HCT116 (cell line): ENCODE measurements at regions not wholly inside any gene's neighbourhood (a gene's known extent, or its start where the extent isn't known, plus 50 kb on each side); places are given as distances from the start of the nearest gene placed in this dataset.

ENCODE experiments used
- ATAC-seq: fragments of 200-7000 bp; cut with Tn5 transposase; 2 replicates; pipeline ENCODE4 v1.9.1; 2020; ENCODE audit warnings: mild to moderate bottlenecking, moderate library complexity
- BruUV-seq: library from RNA; stranded (reverse); fragments of 400-500 nt; replicated peaks from 2 replicates; lab custom pipeline; 2021; lab: Mats Ljungman, UMichigan
- CTCF ChIA-PET: fragments of 300-600 bp; sonication (Branson Sonifier 250); formaldehyde crosslinking; loops from one replicate; lab custom pipeline; 2021; ENCODE audit warnings: antibody characterized with exemption; lab: Charles Lee
- POLR2A ChIA-PET: fragments of 300-600, 350-600 bp; sonication (Branson Sonifier 250); formaldehyde crosslinking; loops from one replicate; lab custom pipeline; 2021; ENCODE audit warnings: antibody characterized with exemption; lab: Charles Lee
- RAD21 ChIA-PET, 2 experiments: fragments of 300-600 bp; sonication (Branson Sonifier 250); formaldehyde crosslinking; loops; one replicate each; lab custom pipeline; 2023; ENCODE audit warnings: low total read pairs in 2 of 2; ENCODE audit not compliant: uncharacterized antibody in 2 of 2, unreplicated experiment in 2 of 2, low non-redundant PET in 1 of 2; lab: Charles Lee
- DNase-seq: peaks from one replicate; pipeline ENCODE4 v3.0.0-alpha.2; 2010; ENCODE audit warnings: low read depth, low spot score
- H2AFZ ChIP-seq: fragments of 200-600 bp; shearing (Covaris generic), sonication (generic); 2 replicates; pipeline ENCODE4 v1.6.1; 2017; ENCODE audit warnings: low read depth, mixed run types, mixed read lengths, antibody characterized with exemption, low read length; ENCODE audit not compliant: poor library complexity, severe bottlenecking
- H3K27ac ChIP-seq: 2 replicates; pipeline ENCODE4 v1.5.1; 2012; ENCODE audit warnings: low read depth, low read length
- H3K27me3 ChIP-seq: fragments of 200-600 bp; sonication (generic); 2 replicates; pipeline ENCODE4 v1.6.1; 2016; ENCODE audit warnings: mixed run types, low read length, mixed read lengths; ENCODE audit not compliant: insufficient read depth
- H3K36me3 ChIP-seq, 2 experiments: fragments of 200-500 bp in 1 of 2; fragments of 200-600 bp in 1 of 2; sonication (Bioruptor generic) in 1 of 2; sonication (generic) in 1 of 2; 2 replicates each; pipeline versions ENCODE4 v1.5.1 to v1.6.1; 2014 to 2016; ENCODE audit warnings: low read length in 2 of 2, inconsistent platforms in 1 of 2, mixed read lengths in 1 of 2, mixed run types in 1 of 2; ENCODE audit not compliant: insufficient read depth in 2 of 2, control insufficient read depth in 1 of 2
- H3K4me1 ChIP-seq, 2 experiments: fragments of 200-600 bp in 1 of 2; sonication (generic) in 1 of 2; 2 replicates each; pipeline versions ENCODE4 v1.5.1 to v1.6.1; 2012 to 2017; ENCODE audit warnings: low read length in 2 of 2, inconsistent platforms in 1 of 2, mild to moderate bottlenecking in 1 of 2, mixed read lengths in 1 of 2, mixed run types in 1 of 2, moderate library complexity in 1 of 2; ENCODE audit not compliant: insufficient read depth in 2 of 2, control insufficient read depth in 1 of 2
- H3K4me2 ChIP-seq: fragments of 200-600 bp; sonication (generic); 2 replicates; pipeline ENCODE4 v1.6.1; 2017; ENCODE audit warnings: mixed run types, low read length, mixed read lengths
- H3K4me3 ChIP-seq, 2 experiments: fragments of 200-600 bp in 1 of 2; sonication (generic) in 1 of 2; replicated peaks in 1 of 2; 2 replicates each; pipeline ENCODE4 v1.5.1; 2011 to 2016; ENCODE audit warnings: low read length in 2 of 2, control low read depth in 1 of 2, low read depth in 1 of 2, mild to moderate bottlenecking in 1 of 2, mixed read lengths in 1 of 2, mixed run types in 1 of 2
- H3K79me2 ChIP-seq: fragments of 200-600 bp; sonication (generic); 2 replicates; pipeline ENCODE4 v1.6.1; 2017; ENCODE audit warnings: mild to moderate bottlenecking, mixed run types, low read length, moderate library complexity, mixed read lengths; ENCODE audit not compliant: insufficient read depth
- H3K9ac ChIP-seq: fragments of 200-600 bp; sonication (generic); 2 replicates; pipeline ENCODE4 v1.6.1; 2016; ENCODE audit warnings: low read length, mixed read lengths
- H3K9me2 ChIP-seq: fragments of 200-600 bp; sonication (generic), shearing (Covaris generic); 2 replicates; pipeline ENCODE4 v1.6.1; 2017; ENCODE audit warnings: mixed run types, mild to moderate bottlenecking, moderate library complexity; ENCODE audit not compliant: insufficient read depth
- H3K9me3 ChIP-seq, 2 experiments: fragments of 200-500 bp in 1 of 2; fragments of 200-600 bp in 1 of 2; sonication (Bioruptor generic) in 1 of 2; sonication (generic) in 1 of 2; 2 replicates each; pipeline ENCODE4 v1.6.1; 2014 to 2017; ENCODE audit warnings: low read length in 2 of 2, mixed read lengths in 2 of 2, inconsistent platforms in 1 of 2, low read depth in 1 of 2, mild to moderate bottlenecking in 1 of 2, mixed run types in 1 of 2, moderate library complexity in 1 of 2; ENCODE audit not compliant: control insufficient read depth in 1 of 2, insufficient read depth in 1 of 2
- H4K20me1 ChIP-seq: fragments of 200-600 bp; sonication (generic), shearing (Covaris generic); 2 replicates; pipeline ENCODE4 v1.6.1; 2017; ENCODE audit warnings: mixed run types, mild to moderate bottlenecking, moderate library complexity; ENCODE audit not compliant: insufficient read depth
- CTCF ChIP-seq, 3 experiments: fragments of 200-600 bp in 1 of 3; sonication (generic) in 1 of 3; IDR thresholded peaks in 2 of 3; conservative IDR thresholded peaks in 1 of 3; 2 replicates each; pipeline ENCODE4 v1.5.1; 2012 to 2017; ENCODE audit warnings: low read depth in 2 of 3, low read length in 2 of 3, antibody characterized with exemption in 1 of 3, borderline replicate concordance in 1 of 3, control low read depth in 1 of 3, mild to moderate bottlenecking in 1 of 3, mixed read lengths in 1 of 3, mixed run types in 1 of 3, moderate library complexity in 1 of 3; ENCODE audit not compliant: insufficient read depth in 1 of 3
- ELF1 ChIP-seq: IDR thresholded peaks from 2 replicates; pipeline ENCODE4 v1.6.1; 2012; ENCODE audit warnings: low read depth, borderline replicate concordance
- EZH2 ChIP-seq: fragments of 200-600 bp; sonication (generic); IDR thresholded peaks from 2 replicates; pipeline ENCODE4 v1.6.1; 2017; ENCODE audit warnings: antibody characterized with exemption, mixed run types
- FOSL1 ChIP-seq: IDR thresholded peaks from 2 replicates; pipeline ENCODE4 v1.6.1; 2012; ENCODE audit warnings: low read depth
- JUND ChIP-seq: IDR thresholded peaks from 2 replicates; pipeline ENCODE4 v1.6.1; 2012
- RAD21 ChIP-seq: IDR thresholded peaks from 2 replicates; pipeline ENCODE4 v1.6.1; 2012; ENCODE audit warnings: low read depth, mild to moderate bottlenecking
- SRF ChIP-seq: IDR thresholded peaks from 2 replicates; pipeline ENCODE4 v1.6.1; 2012; ENCODE audit warnings: low read depth
- ZBTB33 ChIP-seq: IDR thresholded peaks from 2 replicates; pipeline ENCODE4 v1.6.1; 2011; ENCODE audit warnings: mild to moderate bottlenecking, low read length, moderate library complexity; ENCODE audit not compliant: insufficient replicate concordance; ENCODE audit errors: extremely low read depth
- ZFX ChIP-seq: fragments of 450-650 bp; IDR thresholded peaks from 2 replicates; pipeline ENCODE4 v1.6.1; 2017
- ZNF274 ChIP-seq: fragments of 200-500 bp; sonication (Bioruptor generic); IDR thresholded peaks from 2 replicates; pipeline ENCODE4 v1.6.1; 2014; ENCODE audit warnings: mild to moderate bottlenecking, low read depth, low read length, inconsistent platforms
- intact Hi-C: fragments of 100-400 bp; cut with micrococcal nuclease; formaldehyde crosslinking; loops from 2 replicates; pipeline ENCODE4 v1.10.0; 2022

- intact Hi-C loops = no loop called here
- H3K27me3 ChIP-seq = no peaks in the 10 kb centered on the region
- DNase-seq (no peak), ATAC-seq (no peak)
- no peak overlapping the region for H3K9ac ChIP-seq
- no peaks in the 10 kb centered on the region; a peak in 1 of 4 replicates for H3K9me3 ChIP-seq
- H3K4me3 ChIP-seq = no peak overlapping the region
- H2AFZ ChIP-seq = no peak overlapping the region
- H3K4me1 ChIP-seq = no peaks in the 10 kb centered on the region
- CTCF ChIA-PET = no interaction called here
- no TSS peak for BruUV-seq
- RAD21 ChIA-PET = no interaction called here
- H4K20me1 ChIP-seq = no peaks in the 10 kb centered on the region
- no peak overlapping the region for H3K27ac ChIP-seq
- POLR2A ChIA-PET = no interaction called here
- no peaks in the 10 kb centered on the region for H3K36me3 ChIP-seq
- H3K79me2 ChIP-seq = no peaks in the 10 kb centered on the region
- no peak overlapping the region for H3K4me2 ChIP-seq
- TF ChIP-seq ELF1 (no peak), JUND (no peak), RAD21 (no peak), ZFX (no peak), FOSL1 (no peak), ZBTB33 (no peak), ZNF274 (no peak)
- TF ChIP-seq, all 23 proteins: peak for 0
- H3K9me2 ChIP-seq = no peaks in the 10 kb centered on the region
These were observed 353.3 kb upstream of the SUCLG2 start for GRCh38 chr3:68007621-68008226.

- ChIA-PET RAD21 (no interaction called here), CTCF (no interaction called here), POLR2A (no interaction called here)
- H3K4me2 ChIP-seq = no peak overlapping the region
- no peaks in the 10 kb centered on the region for H3K79me2 ChIP-seq
- intact Hi-C loops = no loop called here
- ATAC-seq = no peak
- no peak overlapping the region for H3K4me3 ChIP-seq
- H3K27me3 ChIP-seq = no peaks in the 10 kb centered on the region
- no TSS peak for BruUV-seq
- no peaks in the 10 kb centered on the region for H3K4me1 ChIP-seq
- no peak overlapping the region for H3K27ac ChIP-seq
- H4K20me1 ChIP-seq = no peaks in the 10 kb centered on the region
- DNase-seq = no peak
- H2AFZ ChIP-seq = no peak overlapping the region
- H3K36me3 ChIP-seq = no peaks in the 10 kb centered on the region
- H3K9ac ChIP-seq = no peak overlapping the region
- H3K9me2 ChIP-seq = no peaks in the 10 kb centered on the region
- H3K9me3 ChIP-seq = no peaks in the 10 kb centered on the region; a peak in 1 of 4 replicates
- TF ChIP-seq ZFX (no peak), RAD21 (no peak), ZBTB33 (no peak), ZNF274 (no peak), EZH2 (no peak), SRF (no peak), CTCF (IDR thresholded peaks at IDR 0.05 in 2 of 3, conservative IDR thresholded peaks at IDR 0.05 in 1 of 3; ENCODE audit: borderline replicate concordance in 1 of 3, insufficient read depth in 1 of 3, low read depth in 2 of 3, low read length in 2 of 3) (no peak)
These were observed 352.2 kb upstream of the SUCLG2 start for GRCh38 chr3:68006646-68007045.
